PFSK-1 (cell line): ENCODE measurements at regions not wholly inside any gene's neighbourhood (a gene's known extent, or its start where the extent isn't known, plus 50 kb on each side); places are given as distances from the start of the nearest gene placed in this dataset.

ENCODE experiments used
- FOXP2 ChIP-seq: optimal IDR thresholded peaks from 2 replicates; pipeline ENCODE3; 2011; ENCODE audit warnings: borderline replicate concordance, control low read depth, inconsistent platforms; ENCODE audit not compliant: insufficient read depth; ENCODE audit errors: extremely low read length, extremely low read depth
- POLR2AphosphoS5 ChIP-seq: IDR thresholded peaks from 2 replicates; pipeline ENCODE4 v1.6.1; 2012; ENCODE audit warnings: low read depth, mild to moderate bottlenecking, control low read depth, low read length, moderate library complexity
- SIN3A ChIP-seq: IDR thresholded peaks from 2 replicates; pipeline ENCODE4 v1.6.1; 2012; ENCODE audit warnings: mild to moderate bottlenecking, low read length, moderate library complexity, borderline replicate concordance; ENCODE audit not compliant: insufficient read depth
- TAF1 ChIP-seq: IDR thresholded peaks from 2 replicates; pipeline ENCODE4 v1.6.1; 2012; ENCODE audit warnings: low read length, control low read depth, borderline replicate concordance; ENCODE audit not compliant: insufficient read depth
- TF ChIP-seq, protein P1 (sequence below), 2 experiments: IDR thresholded peaks; 2 replicates each; pipeline versions ENCODE4 v1.6.1 to v1.8.0; 2011 to 2012; ENCODE audit warnings: low read depth in 2 of 2, low read length in 2 of 2, control low read depth in 1 of 2, inconsistent platforms in 1 of 2, mild to moderate bottlenecking in 1 of 2, moderate library complexity in 1 of 2; ENCODE audit not compliant: insufficient read depth in 1 of 2

- TF ChIP-seq, protein P1, sequence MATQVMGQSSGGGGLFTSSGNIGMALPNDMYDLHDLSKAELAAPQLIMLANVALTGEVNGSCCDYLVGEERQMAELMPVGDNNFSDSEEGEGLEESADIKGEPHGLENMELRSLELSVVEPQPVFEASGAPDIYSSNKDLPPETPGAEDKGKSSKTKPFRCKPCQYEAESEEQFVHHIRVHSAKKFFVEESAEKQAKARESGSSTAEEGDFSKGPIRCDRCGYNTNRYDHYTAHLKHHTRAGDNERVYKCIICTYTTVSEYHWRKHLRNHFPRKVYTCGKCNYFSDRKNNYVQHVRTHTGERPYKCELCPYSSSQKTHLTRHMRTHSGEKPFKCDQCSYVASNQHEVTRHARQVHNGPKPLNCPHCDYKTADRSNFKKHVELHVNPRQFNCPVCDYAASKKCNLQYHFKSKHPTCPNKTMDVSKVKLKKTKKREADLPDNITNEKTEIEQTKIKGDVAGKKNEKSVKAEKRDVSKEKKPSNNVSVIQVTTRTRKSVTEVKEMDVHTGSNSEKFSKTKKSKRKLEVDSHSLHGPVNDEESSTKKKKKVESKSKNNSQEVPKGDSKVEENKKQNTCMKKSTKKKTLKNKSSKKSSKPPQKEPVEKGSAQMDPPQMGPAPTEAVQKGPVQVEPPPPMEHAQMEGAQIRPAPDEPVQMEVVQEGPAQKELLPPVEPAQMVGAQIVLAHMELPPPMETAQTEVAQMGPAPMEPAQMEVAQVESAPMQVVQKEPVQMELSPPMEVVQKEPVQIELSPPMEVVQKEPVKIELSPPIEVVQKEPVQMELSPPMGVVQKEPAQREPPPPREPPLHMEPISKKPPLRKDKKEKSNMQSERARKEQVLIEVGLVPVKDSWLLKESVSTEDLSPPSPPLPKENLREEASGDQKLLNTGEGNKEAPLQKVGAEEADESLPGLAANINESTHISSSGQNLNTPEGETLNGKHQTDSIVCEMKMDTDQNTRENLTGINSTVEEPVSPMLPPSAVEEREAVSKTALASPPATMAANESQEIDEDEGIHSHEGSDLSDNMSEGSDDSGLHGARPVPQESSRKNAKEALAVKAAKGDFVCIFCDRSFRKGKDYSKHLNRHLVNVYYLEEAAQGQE (IDR thresholded peaks at IDR 0.05; ENCODE audit: insufficient read depth in 1 of 2, low read depth in 2 of 2, low read length in 2 of 2) = no peak
- TF ChIP-seq FOXP2 (no peak), TAF1 (no peak), SIN3A (no peak), POLR2AphosphoS5 (no peak)
Measured at GRCh38 chr2:12513339-12513738, 203.4 kb upstream of the TRIB2 start.

DNA sequence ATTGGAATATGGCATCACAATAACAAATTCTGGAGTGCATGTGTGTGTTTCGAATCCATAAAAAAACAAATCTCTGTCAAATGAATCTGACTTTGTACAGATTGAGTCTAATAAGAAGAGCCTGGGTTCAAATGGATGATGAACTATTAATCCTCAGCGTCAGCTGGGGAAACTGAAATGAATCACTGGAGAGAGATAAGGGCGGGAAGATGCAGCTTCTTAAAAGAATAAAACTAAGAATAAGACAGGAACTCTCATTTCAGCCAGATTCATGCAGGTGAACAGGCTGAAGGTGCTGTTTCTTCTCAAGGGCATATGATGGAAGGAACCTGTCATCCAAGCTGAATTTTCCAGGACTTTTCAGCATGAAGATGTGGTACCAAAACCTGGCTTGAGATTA lies 202.6 kb upstream of the TRIB2 start:
- no peak for TF ChIP-seq TAF1
- TF ChIP-seq SIN3A = no peak
- no peak for TF ChIP-seq POLR2AphosphoS5
- TF ChIP-seq, protein P1 (IDR thresholded peaks at IDR 0.05; ENCODE audit: insufficient read depth in 1 of 2, low read depth in 2 of 2, low read length in 2 of 2) = no peak
- no peak for TF ChIP-seq FOXP2

GRCh38 chr2:12514631-12515437 lies 201.9 kb upstream of the TRIB2 start:
- no peak for TF ChIP-seq SIN3A
- no peak for TF ChIP-seq POLR2AphosphoS5
- TF ChIP-seq, protein P1 (IDR thresholded peaks at IDR 0.05; ENCODE audit: insufficient read depth in 1 of 2, low read depth in 2 of 2, low read length in 2 of 2) = no peak
- no peak for TF ChIP-seq TAF1
- no peak for TF ChIP-seq FOXP2

DNA sequence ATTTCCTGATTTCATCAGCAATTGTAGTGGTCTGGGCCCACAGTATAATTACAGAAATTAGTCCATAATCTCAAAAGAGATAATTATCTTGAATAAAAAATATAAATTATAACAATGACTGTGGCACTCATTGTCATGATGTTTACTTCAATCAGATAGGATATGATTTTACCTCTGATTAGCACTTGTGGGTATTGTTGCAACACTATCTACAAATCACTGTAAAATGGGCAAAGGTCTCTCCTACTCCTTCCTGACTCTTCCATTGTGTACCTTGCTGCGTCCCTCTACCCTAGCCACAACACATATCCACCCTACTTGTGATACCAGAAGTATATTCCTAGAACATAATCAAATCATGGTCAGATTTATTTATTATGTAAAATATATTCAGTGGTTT lies 200.9 kb upstream of the TRIB2 start:
- TF ChIP-seq TAF1 = no peak
- TF ChIP-seq POLR2AphosphoS5 = no peak
- TF ChIP-seq, protein P1 (IDR thresholded peaks at IDR 0.05; ENCODE audit: insufficient read depth in 1 of 2, low read depth in 2 of 2, low read length in 2 of 2) = no peak
- no peak for TF ChIP-seq FOXP2
- TF ChIP-seq SIN3A = no peak
